ENCODE measurements at regions not wholly inside any gene's neighbourhood (a gene's known extent, or its start where the extent isn't known, plus 50 kb on each side); places are given as distances from the start of the nearest gene placed in this dataset.

GRCh38 chr7:85509476-85509875 is 322.6 kb upstream of the SEMA3D start:
- no peak overlapping the region for H3K27ac ChIP-seq
- no peaks in the 10 kb centered on the region for H3K4me1 ChIP-seq
- intact Hi-C loops (cut with DNase I) = no loop called here
- no peaks in the 10 kb centered on the region for H3K36me3 ChIP-seq
- no peak overlapping the region for H3K4me3 ChIP-seq
- H3K9me3 ChIP-seq = no peaks in the 10 kb centered on the region
- DNase-seq (ENCODE audit: low spot score in 2 of 2) = no peak
- no peak for TF ChIP-seq CTCF (IDR thresholded peaks at IDR 0.05)
- H3K27me3 ChIP-seq = no peaks in the 10 kb centered on the region

DNA sequence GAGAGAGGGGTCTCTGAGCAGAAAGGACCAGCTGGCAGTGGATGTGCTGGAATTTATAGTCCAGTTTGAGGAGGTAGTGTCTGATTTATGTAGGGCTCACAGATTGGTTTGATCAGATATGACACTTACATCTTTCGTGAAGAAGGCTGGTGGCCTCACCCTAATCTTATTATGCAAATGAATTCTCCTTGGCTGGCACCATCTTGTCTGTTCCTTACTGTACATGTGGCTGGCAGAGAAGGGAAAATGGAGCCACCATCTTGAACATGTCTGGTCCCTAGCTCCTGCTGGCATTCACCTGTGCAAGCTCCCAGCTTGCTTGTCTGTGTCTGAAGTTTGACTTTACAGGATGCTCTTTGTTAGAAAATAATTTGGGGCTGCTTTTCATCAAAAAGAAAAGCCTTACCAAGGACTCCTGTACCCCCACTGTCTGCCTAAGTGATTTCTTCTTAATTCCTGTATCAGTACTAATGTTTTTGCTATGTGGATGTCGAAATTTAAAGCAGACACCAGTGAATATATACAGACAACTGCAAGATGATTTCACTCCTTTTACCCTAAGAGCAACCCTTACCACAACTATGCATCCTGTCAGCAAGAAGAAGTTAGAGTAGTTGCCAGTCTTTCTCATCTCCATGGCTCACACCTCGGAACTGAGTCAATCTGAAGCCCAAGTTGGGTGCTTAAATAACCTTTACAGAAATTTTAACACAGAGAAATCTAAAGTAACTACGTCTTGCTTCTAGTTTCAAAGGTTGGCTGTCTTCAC is 322.0 kb upstream of the SEMA3D start:
- no peaks in the 10 kb centered on the region for H3K36me3 ChIP-seq
- H3K4me1 ChIP-seq = no peaks in the 10 kb centered on the region
- no peaks in the 10 kb centered on the region for H3K9me3 ChIP-seq
- no peaks in the 10 kb centered on the region for H3K27me3 ChIP-seq
- DNase-seq (ENCODE audit: low spot score in 2 of 2) = no peak
- intact Hi-C loops (cut with DNase I) = no loop called here
- no peak overlapping the region for H3K4me3 ChIP-seq
- no peak for TF ChIP-seq CTCF (IDR thresholded peaks at IDR 0.05)
- H3K27ac ChIP-seq = no peak overlapping the region

- Histone ChIP-seq H3K4me3 (no peak overlapping the region), H3K27me3 (no peaks in the 10 kb centered on the region), H3K36me3 (no peaks in the 10 kb centered on the region), H3K27ac (no peak overlapping the region), H3K9me3 (no peaks in the 10 kb centered on the region), H3K4me1 (no peaks in the 10 kb centered on the region)
- no peak for DNase-seq (ENCODE audit: low spot score in 2 of 2)
- no peak for TF ChIP-seq CTCF (IDR thresholded peaks at IDR 0.05)
- intact Hi-C loops (cut with DNase I) = no loop called here
Measured at GRCh38 chr7:85498031-85498430, 311.2 kb upstream of the SEMA3D start.

- Histone ChIP-seq H3K27me3 (no peaks in the 10 kb centered on the region), H3K4me1 (no peaks in the 10 kb centered on the region), H3K4me3 (no peak overlapping the region), H3K27ac (no peak overlapping the region), H3K36me3 (no peaks in the 10 kb centered on the region), H3K9me3 (no peaks in the 10 kb centered on the region)
- DNase-seq (ENCODE audit: low spot score in 2 of 2) = no peak
- intact Hi-C loops (cut with DNase I) = no loop called here
- TF ChIP-seq CTCF (IDR thresholded peaks at IDR 0.05) = no peak
Measured at GRCh38 chr7:85489498-85489897, 302.6 kb upstream of the SEMA3D start.

- intact Hi-C loops (cut with DNase I) = no loop called here
- no peak for DNase-seq (ENCODE audit: low spot score in 2 of 2)
- no peak for TF ChIP-seq CTCF (IDR thresholded peaks at IDR 0.05)
- H3K27ac ChIP-seq = no peak overlapping the region
- no peaks in the 10 kb centered on the region for H3K4me1 ChIP-seq
- H3K4me3 ChIP-seq = no peak overlapping the region
- H3K36me3 ChIP-seq = no peaks in the 10 kb centered on the region
- H3K9me3 ChIP-seq = no peaks in the 10 kb centered on the region
- no peaks in the 10 kb centered on the region for H3K27me3 ChIP-seq
Measured at GRCh38 chr7:85488406-85488805, 301.6 kb upstream of the SEMA3D start.

GRCh38 chr7:85483177-85483576 is 296.3 kb upstream of the SEMA3D start:
- DNase-seq (ENCODE audit: low spot score in 2 of 2) = no peak
- Histone ChIP-seq H3K9me3 (no peaks in the 10 kb centered on the region), H3K27me3 (no peaks in the 10 kb centered on the region), H3K36me3 (no peaks in the 10 kb centered on the region), H3K4me1 (no peaks in the 10 kb centered on the region), H3K4me3 (no peak overlapping the region), H3K27ac (no peak overlapping the region)
- intact Hi-C loops (cut with DNase I) = no loop called here
- TF ChIP-seq CTCF (IDR thresholded peaks at IDR 0.05) = no peak

Data from ascending aorta (tissue), 2 donors.